Vagina (tissue), 2 donors: ENCODE measurements at regions not wholly inside any gene's neighbourhood (a gene's known extent, or its start where the extent isn't known, plus 50 kb on each side); places are given as distances from the start of the nearest gene placed in this dataset.

Experiments used
- POLR2A ChIP-seq, 2 donors: fragments of 450-650 bp; IDR thresholded peaks; one replicate each; pipeline ENCODE4 v1.6.1; 2017; ENCODE audit warnings: antibody characterized with exemption in 2 of 2, mild to moderate bottlenecking in 2 of 2, moderate library complexity in 2 of 2
- POLR2AphosphoS5 ChIP-seq, 2 donors: sonication (generic); formaldehyde crosslinking; IDR thresholded peaks; one replicate each; pipeline ENCODE4 v1.9.0; 2017; ENCODE audit warnings: antibody characterized with exemption in 2 of 2, mild to moderate bottlenecking in 2 of 2, low read depth in 1 of 2; ENCODE audit not compliant: insufficient read depth in 1 of 2

GRCh38 chrX:118239913-118240698, 105.8 kb upstream of the WDR44 start:
- TF ChIP-seq POLR2A (IDR thresholded peaks at IDR 0.05) (no peak), POLR2AphosphoS5 (IDR thresholded peaks at IDR 0.05; ENCODE audit: insufficient read depth in 1 of 2, low read depth in 1 of 2) (no peak)
